ENCODE measurements at regions not wholly inside any gene's neighbourhood (a gene's known extent, or its start where the extent isn't known, plus 50 kb on each side); places are given as distances from the start of the nearest gene placed in this dataset.

DNA sequence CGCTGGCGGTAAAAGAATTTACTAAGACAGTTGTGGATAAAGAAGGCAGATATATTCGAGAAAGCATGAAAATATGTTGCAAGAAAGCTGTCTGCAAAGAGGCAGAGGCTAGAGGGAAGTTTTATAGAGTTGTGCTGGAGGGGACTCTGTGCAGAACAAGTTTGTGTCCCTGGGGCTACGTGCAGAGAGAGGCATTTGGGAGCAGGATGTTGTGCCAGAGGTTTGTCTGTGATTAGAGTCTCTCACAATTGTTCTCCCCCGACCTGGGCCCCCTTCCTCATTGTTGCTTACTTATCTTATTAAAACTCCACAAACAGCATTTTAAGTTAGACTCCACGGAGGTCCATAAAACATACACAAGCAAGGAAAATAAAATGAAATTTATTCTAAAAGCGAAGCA lies 831.3 kb downstream of the NLGN4X start:
- 50 to 55% (median 51%) methylated on average over 7 of the region's 7 CpGs for WGBS, 3 donors
- Histone ChIP-seq H3K4me1 (ENCODE audit: control insufficient read depth in 3 of 3, insufficient read depth in 2 of 3, low read depth in 1 of 3, low read length in 2 of 3) (no peaks in the 10 kb centered on the region), H3K4me3 (ENCODE audit: low read depth in 1 of 3, low read length in 3 of 3) (no peak overlapping the region), H3K36me3 (ENCODE audit: control insufficient read depth in 3 of 3, insufficient read depth in 2 of 3, low read depth in 1 of 3, low read length in 3 of 3) (no peaks in the 10 kb centered on the region), H3K27me3 (ENCODE audit: control insufficient read depth in 3 of 3, insufficient read depth in 3 of 3, low read length in 3 of 3) (no peaks in the 10 kb centered on the region), H3K9me3 (ENCODE audit: control insufficient read depth in 2 of 2, insufficient read depth in 1 of 2, low read depth in 1 of 2, low read length in 1 of 2) (peaks cover 0 to under 1% of the 10 kb centered on the region in 2 donors), H3K27ac (ENCODE audit: low read depth in 1 of 3, low read length in 2 of 3) (no peak overlapping the region)
- DNase-seq (no peak), FAIRE-seq (no peak)

DNA sequence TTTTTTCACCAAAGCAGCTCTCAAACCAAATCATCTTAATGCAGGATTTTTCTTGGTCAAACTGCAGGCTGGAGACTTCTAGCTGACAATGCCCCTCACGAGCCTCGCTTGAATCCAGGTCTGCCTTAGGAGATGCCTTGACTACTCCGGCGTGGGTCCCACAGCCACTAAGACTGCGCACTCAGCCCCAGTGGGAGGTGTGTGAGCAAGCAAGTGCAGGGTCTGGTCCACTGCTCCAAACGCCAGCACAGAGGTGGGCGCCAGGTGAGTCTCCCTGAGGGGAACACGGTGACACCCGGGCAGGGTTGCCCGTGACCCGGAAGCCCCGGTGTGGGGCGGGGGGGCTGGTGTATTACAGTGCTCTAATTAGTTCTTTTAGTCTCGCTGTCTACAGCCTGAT lies 838.3 kb downstream of the NLGN4X start:
- FAIRE-seq (no peak), DNase-seq (no peak)
- no peak overlapping the region for H3K4me3 ChIP-seq (ENCODE audit: low read depth in 1 of 3, low read length in 3 of 3)
- no peaks in the 10 kb centered on the region for H3K27me3 ChIP-seq (ENCODE audit: control insufficient read depth in 3 of 3, insufficient read depth in 3 of 3, low read length in 3 of 3)
- H3K36me3 ChIP-seq (ENCODE audit: control insufficient read depth in 3 of 3, insufficient read depth in 2 of 3, low read depth in 1 of 3, low read length in 3 of 3), result no peaks in the 10 kb centered on the region
- H3K9me3 ChIP-seq (ENCODE audit: control insufficient read depth in 2 of 2, insufficient read depth in 1 of 2, low read depth in 1 of 2, low read length in 1 of 2), result peaks cover 0 to 6% of the 10 kb centered on the region in 2 donors
- 85 to 87% (median 86%) methylated on average over 7 to 14 of the region's 14 CpGs for WGBS, 3 donors
- no peaks in the 10 kb centered on the region for H3K4me1 ChIP-seq (ENCODE audit: control insufficient read depth in 3 of 3, insufficient read depth in 2 of 3, low read depth in 1 of 3, low read length in 2 of 3)
- no peak overlapping the region for H3K27ac ChIP-seq (ENCODE audit: low read depth in 1 of 3, low read length in 2 of 3)

DNA sequence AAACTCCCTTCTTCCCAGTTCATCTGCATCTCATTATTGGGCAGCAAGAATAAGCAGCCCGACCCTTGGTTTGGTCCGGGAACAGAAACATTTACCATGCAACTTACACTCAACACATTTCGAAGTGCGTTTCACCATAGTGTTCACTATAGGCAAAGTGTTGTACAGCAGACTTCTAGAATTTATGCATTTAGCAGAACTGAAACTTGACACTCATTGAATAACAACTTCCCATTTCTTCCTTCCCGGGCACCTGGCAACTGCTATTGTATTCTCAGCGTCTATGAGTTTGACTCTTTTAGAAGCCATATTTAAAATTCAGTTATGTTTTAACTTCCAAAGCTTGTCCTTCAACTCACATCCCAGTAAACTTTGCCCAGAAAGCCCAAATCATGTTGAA lies 840.6 kb downstream of the NLGN4X start:
- Histone ChIP-seq H3K27me3 (ENCODE audit: control insufficient read depth in 3 of 3, insufficient read depth in 3 of 3, low read length in 3 of 3) (no peaks in the 10 kb centered on the region), H3K27ac (ENCODE audit: low read depth in 1 of 3, low read length in 2 of 3) (no peak overlapping the region), H3K4me3 (ENCODE audit: low read depth in 1 of 3, low read length in 3 of 3) (no peak overlapping the region), H3K9me3 (ENCODE audit: control insufficient read depth in 2 of 2, insufficient read depth in 1 of 2, low read depth in 1 of 2, low read length in 1 of 2) (peaks cover 0 to 6% of the 10 kb centered on the region in 2 donors), H3K4me1 (ENCODE audit: control insufficient read depth in 3 of 3, insufficient read depth in 2 of 3, low read depth in 1 of 3, low read length in 2 of 3) (no peaks in the 10 kb centered on the region), H3K36me3 (ENCODE audit: control insufficient read depth in 3 of 3, insufficient read depth in 2 of 3, low read depth in 1 of 3, low read length in 3 of 3) (no peaks in the 10 kb centered on the region)
- DNase-seq, result no peak
- no peak for FAIRE-seq
- 69 to 88% (median 79%) methylated on average over 6 of the region's 6 CpGs for WGBS, 3 donors

DNA sequence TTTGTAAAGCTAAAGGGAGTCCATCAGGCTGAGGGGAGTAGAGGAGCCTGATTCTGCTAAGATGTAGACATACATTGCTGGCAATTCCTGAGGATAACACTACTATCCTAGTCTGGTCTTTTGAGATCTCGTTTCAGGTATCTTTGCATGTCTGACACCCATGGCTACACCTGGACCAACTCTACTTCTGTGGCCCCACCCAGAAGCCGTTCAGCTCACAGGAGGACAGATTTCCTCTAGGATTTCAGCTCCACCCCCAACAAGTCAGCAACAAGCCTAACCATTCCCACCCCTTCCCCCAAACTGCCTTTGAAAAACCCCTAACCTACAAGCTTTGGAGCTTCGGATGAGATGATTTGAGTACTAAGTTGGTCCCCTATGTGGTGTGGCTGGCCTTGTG lies 848.2 kb downstream of the NLGN4X start:
- DNase-seq (no peak), FAIRE-seq (no peak)
- H3K27me3 ChIP-seq (ENCODE audit: control insufficient read depth in 3 of 3, insufficient read depth in 3 of 3, low read length in 3 of 3), result no peaks in the 10 kb centered on the region
- WGBS, 3 donors, result 41 to 54% (median 42%) methylated on average over 3 of the region's 3 CpGs
- no peaks in the 10 kb centered on the region for H3K36me3 ChIP-seq (ENCODE audit: control insufficient read depth in 3 of 3, insufficient read depth in 2 of 3, low read depth in 1 of 3, low read length in 3 of 3)
- H3K9me3 ChIP-seq (ENCODE audit: control insufficient read depth in 2 of 2, insufficient read depth in 1 of 2, low read depth in 1 of 2, low read length in 1 of 2), result peaks cover 0 to 2% of the 10 kb centered on the region in 2 donors
- no peak overlapping the region for H3K4me3 ChIP-seq (ENCODE audit: low read depth in 1 of 3, low read length in 3 of 3)
- H3K4me1 ChIP-seq (ENCODE audit: control insufficient read depth in 3 of 3, insufficient read depth in 2 of 3, low read depth in 1 of 3, low read length in 2 of 3), result no peaks in the 10 kb centered on the region
- H3K27ac ChIP-seq (ENCODE audit: low read depth in 1 of 3, low read length in 2 of 3), result no peak overlapping the region

DNA sequence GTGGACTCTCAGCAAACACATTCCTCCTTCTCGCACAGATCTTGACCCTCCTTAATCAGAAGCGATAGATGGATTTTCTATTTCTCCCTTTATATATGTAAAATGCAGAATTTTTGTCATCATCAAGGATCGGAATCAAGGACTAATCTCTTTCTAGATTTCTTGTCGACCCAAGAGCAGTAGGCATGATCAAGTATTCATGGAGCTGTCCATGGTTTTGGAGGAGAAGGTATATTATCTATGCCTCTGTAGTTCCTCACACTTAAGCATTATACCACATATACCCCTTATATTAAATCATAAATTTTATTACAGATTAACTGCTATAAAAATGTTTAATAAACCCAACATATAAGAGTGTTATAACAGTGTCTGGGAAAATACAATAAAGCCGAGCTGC lies 886.8 kb downstream of the NLGN4X start:
- no peak overlapping the region for H3K27ac ChIP-seq (ENCODE audit: low read depth in 1 of 3, low read length in 2 of 3)
- DNase-seq (no peak), FAIRE-seq (no peak)
- no peak overlapping the region for H3K4me3 ChIP-seq (ENCODE audit: low read depth in 1 of 3, low read length in 3 of 3)
- WGBS, 3 donors, result 84 to 85% (median 84%) methylated on average over 5 of the region's 5 CpGs
- H3K9me3 ChIP-seq (ENCODE audit: control insufficient read depth in 2 of 2, insufficient read depth in 1 of 2, low read depth in 1 of 2, low read length in 1 of 2), result peaks cover 0 to 2% of the 10 kb centered on the region in 2 donors
- H3K36me3 ChIP-seq (ENCODE audit: control insufficient read depth in 3 of 3, insufficient read depth in 2 of 3, low read depth in 1 of 3, low read length in 3 of 3), result no peaks in the 10 kb centered on the region
- H3K27me3 ChIP-seq (ENCODE audit: control insufficient read depth in 3 of 3, insufficient read depth in 3 of 3, low read length in 3 of 3), result no peaks in the 10 kb centered on the region
- H3K4me1 ChIP-seq (ENCODE audit: control insufficient read depth in 3 of 3, insufficient read depth in 2 of 3, low read depth in 1 of 3, low read length in 2 of 3), result no peaks in the 10 kb centered on the region

DNA sequence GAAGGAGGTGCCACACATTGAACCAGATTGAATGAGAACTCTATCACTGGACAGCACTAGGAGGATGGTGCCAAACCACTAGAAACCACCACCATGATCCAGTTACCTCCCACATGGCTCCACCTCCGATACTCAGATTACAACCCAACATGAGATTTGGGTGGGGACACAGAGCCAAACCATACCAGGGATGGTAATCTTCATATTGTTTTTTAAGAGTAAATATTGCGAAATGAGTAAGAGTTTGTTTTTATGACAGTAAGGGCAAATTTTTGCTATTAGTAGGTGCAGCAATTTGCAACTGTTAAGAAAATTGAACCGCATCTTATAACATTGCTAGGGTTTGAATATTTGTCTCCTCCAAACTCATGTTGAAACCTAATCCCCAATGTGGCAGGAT lies 891.5 kb downstream of the NLGN4X start:
- 87 to 93% (median 90%) methylated on average over 3 of the region's 3 CpGs for WGBS, 3 donors
- Histone ChIP-seq H3K36me3 (ENCODE audit: control insufficient read depth in 3 of 3, insufficient read depth in 2 of 3, low read depth in 1 of 3, low read length in 3 of 3) (no peaks in the 10 kb centered on the region), H3K27me3 (ENCODE audit: control insufficient read depth in 3 of 3, insufficient read depth in 3 of 3, low read length in 3 of 3) (no peaks in the 10 kb centered on the region), H3K4me1 (ENCODE audit: control insufficient read depth in 3 of 3, insufficient read depth in 2 of 3, low read depth in 1 of 3, low read length in 2 of 3) (no peaks in the 10 kb centered on the region), H3K4me3 (ENCODE audit: low read depth in 1 of 3, low read length in 3 of 3) (no peak overlapping the region), H3K27ac (ENCODE audit: low read depth in 1 of 3, low read length in 2 of 3) (no peak overlapping the region), H3K9me3 (ENCODE audit: control insufficient read depth in 2 of 2, insufficient read depth in 1 of 2, low read depth in 1 of 2, low read length in 1 of 2) (no peaks in the 10 kb centered on the region)
- FAIRE-seq (no peak), DNase-seq (no peak)

DNA sequence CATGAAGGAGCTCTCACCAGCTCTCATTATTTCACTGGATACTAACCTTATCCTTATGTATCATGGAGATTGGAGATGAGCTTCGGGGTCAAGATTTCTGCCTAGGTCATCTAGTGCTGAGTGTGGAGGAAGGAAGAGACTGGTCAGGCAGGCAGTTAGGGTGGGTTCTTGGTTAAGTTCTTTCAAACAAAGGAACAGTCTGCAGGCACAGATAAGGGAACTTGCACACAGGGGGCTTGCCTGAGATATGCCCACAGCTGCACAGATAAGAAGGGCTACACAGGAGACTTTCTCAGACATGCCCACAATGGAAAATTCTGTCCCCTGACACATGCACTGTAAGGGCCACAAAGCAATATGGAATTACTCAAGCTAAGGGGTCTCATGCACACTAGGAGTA lies 904.1 kb downstream of the NLGN4X start:
- FAIRE-seq (no peak), DNase-seq (no peak)
- H3K27me3 ChIP-seq (ENCODE audit: control insufficient read depth in 3 of 3, insufficient read depth in 3 of 3, low read length in 3 of 3), result no peaks in the 10 kb centered on the region
- no peak overlapping the region for H3K4me3 ChIP-seq (ENCODE audit: low read depth in 1 of 3, low read length in 3 of 3)
- no peaks in the 10 kb centered on the region for H3K9me3 ChIP-seq (ENCODE audit: control insufficient read depth in 2 of 2, insufficient read depth in 1 of 2, low read depth in 1 of 2, low read length in 1 of 2)
- no peaks in the 10 kb centered on the region for H3K4me1 ChIP-seq (ENCODE audit: control insufficient read depth in 3 of 3, insufficient read depth in 2 of 3, low read depth in 1 of 3, low read length in 2 of 3)
- WGBS, 3 donors, result 63 to 82% (median 65%) methylated on average over 1 of the region's 1 CpG
- no peaks in the 10 kb centered on the region for H3K36me3 ChIP-seq (ENCODE audit: control insufficient read depth in 3 of 3, insufficient read depth in 2 of 3, low read depth in 1 of 3, low read length in 3 of 3)
- no peak overlapping the region for H3K27ac ChIP-seq (ENCODE audit: low read depth in 1 of 3, low read length in 2 of 3)

DNA sequence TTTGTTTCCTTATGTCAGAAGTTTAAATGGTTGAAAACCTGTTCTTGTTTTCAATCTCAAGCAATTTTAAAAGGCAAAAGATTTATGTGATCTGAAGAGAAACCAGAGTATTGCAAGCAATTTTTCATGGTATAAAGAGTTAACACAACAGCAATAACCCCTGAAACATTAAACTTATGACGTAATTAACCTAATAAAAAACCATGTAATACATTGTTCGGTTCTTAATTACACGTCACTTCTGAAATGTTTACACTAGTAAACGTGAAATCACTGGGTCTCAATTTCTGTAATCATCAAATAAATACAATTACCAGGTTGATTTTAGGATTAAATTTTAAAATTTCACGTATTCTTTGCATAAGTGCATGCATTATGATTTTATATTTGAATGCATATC lies 914.5 kb downstream of the NLGN4X start:
- Histone ChIP-seq H3K27ac (ENCODE audit: low read depth in 1 of 3, low read length in 2 of 3) (no peak overlapping the region), H3K4me3 (ENCODE audit: low read depth in 1 of 3, low read length in 3 of 3) (no peak overlapping the region), H3K36me3 (ENCODE audit: control insufficient read depth in 3 of 3, insufficient read depth in 2 of 3, low read depth in 1 of 3, low read length in 3 of 3) (no peaks in the 10 kb centered on the region), H3K4me1 (ENCODE audit: control insufficient read depth in 3 of 3, insufficient read depth in 2 of 3, low read depth in 1 of 3, low read length in 2 of 3) (no peaks in the 10 kb centered on the region), H3K27me3 (ENCODE audit: control insufficient read depth in 3 of 3, insufficient read depth in 3 of 3, low read length in 3 of 3) (no peaks in the 10 kb centered on the region), H3K9me3 (ENCODE audit: control insufficient read depth in 2 of 2, insufficient read depth in 1 of 2, low read depth in 1 of 2, low read length in 1 of 2) (no peaks in the 10 kb centered on the region)
- WGBS, 3 donors, result 51 to 73% (median 56%) methylated on average over 5 of the region's 5 CpGs
- FAIRE-seq (no peak), DNase-seq (no peak)

DNA sequence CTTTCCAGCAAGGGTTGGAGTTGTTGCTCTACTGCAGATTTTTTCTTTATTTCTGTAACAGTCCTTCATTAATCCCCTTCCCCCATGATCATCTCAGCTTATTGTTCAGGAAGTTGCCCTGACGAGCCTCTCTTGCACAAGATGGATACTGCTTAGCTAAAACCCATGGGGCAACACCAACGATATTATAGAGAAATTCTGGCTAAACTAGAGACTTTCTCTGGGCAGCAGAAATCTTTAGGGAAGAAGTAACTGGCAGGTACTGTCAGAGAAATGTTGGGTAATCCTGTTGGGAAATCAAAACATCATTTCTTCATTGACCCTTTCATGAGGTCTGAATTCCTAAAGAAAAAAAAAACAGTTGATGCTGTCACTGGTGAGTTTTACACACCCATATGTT lies 921.3 kb downstream of the NLGN4X start:
- no peaks in the 10 kb centered on the region for H3K36me3 ChIP-seq (ENCODE audit: control insufficient read depth in 3 of 3, insufficient read depth in 2 of 3, low read depth in 1 of 3, low read length in 3 of 3)
- FAIRE-seq (no peak), DNase-seq (no peak)
- H3K27ac ChIP-seq (ENCODE audit: low read depth in 1 of 3, low read length in 2 of 3), result no peak overlapping the region
- no peaks in the 10 kb centered on the region for H3K27me3 ChIP-seq (ENCODE audit: control insufficient read depth in 3 of 3, insufficient read depth in 3 of 3, low read length in 3 of 3)
- 20 to 53% (median 31%) methylated on average over 2 of the region's 2 CpGs for WGBS, 3 donors
- H3K9me3 ChIP-seq (ENCODE audit: control insufficient read depth in 2 of 2, insufficient read depth in 1 of 2, low read depth in 1 of 2, low read length in 1 of 2), result peaks cover 0 to 1% of the 10 kb centered on the region in 2 donors
- no peak overlapping the region for H3K4me3 ChIP-seq (ENCODE audit: low read depth in 1 of 3, low read length in 3 of 3)
- H3K4me1 ChIP-seq (ENCODE audit: control insufficient read depth in 3 of 3, insufficient read depth in 2 of 3, low read depth in 1 of 3, low read length in 2 of 3), result no peaks in the 10 kb centered on the region

Measured in small intestine (tissue), 7 donors.